ENCODE measurements at regions not wholly inside any gene's neighbourhood (a gene's known extent, or its start where the extent isn't known, plus 50 kb on each side); places are given as distances from the start of the nearest gene placed in this dataset.

DNA sequence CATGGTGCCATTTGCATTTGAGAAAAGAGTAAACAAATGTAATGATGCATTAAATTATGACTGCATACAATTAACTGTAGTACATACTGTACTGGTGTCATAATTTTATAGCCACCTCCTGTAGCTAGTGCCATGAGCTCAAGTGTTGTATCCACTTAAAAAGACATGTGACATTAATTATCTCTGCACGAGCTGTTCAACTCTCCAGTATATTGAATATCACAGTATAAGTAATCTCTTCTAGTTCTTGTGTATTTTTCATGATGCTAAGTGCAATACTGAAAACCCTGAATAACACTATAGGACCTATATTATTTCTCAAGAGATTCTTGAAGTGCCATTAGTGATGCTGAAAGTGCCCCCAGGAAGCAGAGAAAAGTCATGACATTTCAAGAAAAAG, 387.3 kb downstream of the PCDH17 start:
- no peaks in the 10 kb centered on the region for H3K9me3 Mint-ChIP-seq (ENCODE audit: insufficient read depth)
- intact Hi-C loops (cut with micrococcal nuclease): no loop called here
- Histone ChIP-seq H3K4me3 (ENCODE audit: control extremely low read depth in 1 of 5, extremely low read depth in 1 of 5, insufficient read depth in 1 of 5, low read depth in 2 of 5, low read length in 4 of 5) (no peak overlapping the region), H4K20me1 (ENCODE audit: control insufficient read depth, insufficient read depth, low read length, poor library complexity, severe bottlenecking) (no peaks in the 10 kb centered on the region), H3K4me1 (ENCODE audit: control insufficient read depth in 2 of 2, insufficient read depth in 2 of 2, low read length in 2 of 2) (no peaks in the 10 kb centered on the region), H3K9me3 (ENCODE audit: control extremely low read depth in 1 of 3, control insufficient read depth in 2 of 3, insufficient read depth in 1 of 3, low read length in 2 of 3) (no peaks in the 10 kb centered on the region), H3K27me3 (replicated peaks in 1 of 4; ENCODE audit: control extremely low read depth in 1 of 4, control insufficient read depth in 3 of 4, insufficient read depth in 4 of 4, low read length in 3 of 4) (no peaks in the 10 kb centered on the region), H3K9ac (ENCODE audit: low read length) (no peak overlapping the region), H3K79me2 (ENCODE audit: control insufficient read depth, insufficient read depth, low read length) (no peaks in the 10 kb centered on the region), H3K27ac (ENCODE audit: low read length in 2 of 2) (no peak overlapping the region), H3K36me3 (replicated peaks in 1 of 2; ENCODE audit: control extremely low read depth in 1 of 2, control insufficient read depth in 1 of 2, extremely low read depth in 1 of 2, insufficient read depth in 2 of 2, low read length in 1 of 2) (no peaks in the 10 kb centered on the region), H2AFZ (ENCODE audit: insufficient read depth, low read depth, low read length, poor library complexity, severe bottlenecking) (no peak overlapping the region), H3K4me2 (replicated peaks; ENCODE audit: low read depth, low read length, poor library complexity, severe bottlenecking) (no peak overlapping the region)
- no peak for DNase-seq
- H3K4me1 Mint-ChIP-seq: no peaks in the 10 kb centered on the region
- H3K4me3 Mint-ChIP-seq: no peak overlapping the region
- no peaks in the 10 kb centered on the region for H3K27me3 Mint-ChIP-seq
- ChIA-PET POLR2A (no interaction called here), CTCF (no interaction called here)
- no peak overlapping the region for H3K27ac Mint-ChIP-seq
- ATAC-seq (ENCODE audit: low read depth): no peak
- WGBS (ENCODE audit: insufficient coverage): no CpG with 5 or more reads among the region's 1 CpG
- TF ChIP-seq, protein P1, sequence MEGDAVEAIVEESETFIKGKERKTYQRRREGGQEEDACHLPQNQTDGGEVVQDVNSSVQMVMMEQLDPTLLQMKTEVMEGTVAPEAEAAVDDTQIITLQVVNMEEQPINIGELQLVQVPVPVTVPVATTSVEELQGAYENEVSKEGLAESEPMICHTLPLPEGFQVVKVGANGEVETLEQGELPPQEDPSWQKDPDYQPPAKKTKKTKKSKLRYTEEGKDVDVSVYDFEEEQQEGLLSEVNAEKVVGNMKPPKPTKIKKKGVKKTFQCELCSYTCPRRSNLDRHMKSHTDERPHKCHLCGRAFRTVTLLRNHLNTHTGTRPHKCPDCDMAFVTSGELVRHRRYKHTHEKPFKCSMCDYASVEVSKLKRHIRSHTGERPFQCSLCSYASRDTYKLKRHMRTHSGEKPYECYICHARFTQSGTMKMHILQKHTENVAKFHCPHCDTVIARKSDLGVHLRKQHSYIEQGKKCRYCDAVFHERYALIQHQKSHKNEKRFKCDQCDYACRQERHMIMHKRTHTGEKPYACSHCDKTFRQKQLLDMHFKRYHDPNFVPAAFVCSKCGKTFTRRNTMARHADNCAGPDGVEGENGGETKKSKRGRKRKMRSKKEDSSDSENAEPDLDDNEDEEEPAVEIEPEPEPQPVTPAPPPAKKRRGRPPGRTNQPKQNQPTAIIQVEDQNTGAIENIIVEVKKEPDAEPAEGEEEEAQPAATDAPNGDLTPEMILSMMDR (IDR thresholded peaks at IDR 0.05): no peak
- no peak for TF ChIP-seq EZH2 (IDR thresholded peaks at IDR 0.05; ENCODE audit: borderline replicate concordance, insufficient read depth, low read depth, low read length, poor library complexity, severe bottlenecking)

DNA sequence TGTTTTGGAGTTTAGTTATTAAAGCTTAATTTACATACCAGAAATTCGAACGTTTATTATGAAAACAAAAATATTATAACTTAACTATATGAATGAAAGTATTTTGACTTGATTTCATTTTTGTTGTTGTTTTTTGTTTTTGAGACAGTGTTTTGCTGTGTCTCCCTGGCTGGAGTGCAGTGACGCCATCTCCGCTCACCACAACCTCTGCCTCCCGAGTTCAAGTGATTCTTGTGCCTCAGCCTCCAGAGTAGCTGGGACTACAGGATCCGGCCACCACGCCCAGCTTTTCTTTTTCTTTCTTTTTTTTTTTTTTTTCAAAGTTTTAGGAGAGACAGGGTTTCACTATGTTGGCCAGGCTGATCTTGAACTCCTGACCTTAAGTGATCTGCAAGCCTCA, 392.6 kb downstream of the PCDH17 start:
- WGBS (ENCODE audit: insufficient coverage): no CpG with 5 or more reads among the region's 7 CpGs
- H3K9ac ChIP-seq (ENCODE audit: low read length): no peak overlapping the region
- intact Hi-C loops (cut with micrococcal nuclease): no loop called here
- H3K4me3 ChIP-seq (ENCODE audit: control extremely low read depth in 1 of 5, extremely low read depth in 1 of 5, insufficient read depth in 1 of 5, low read depth in 2 of 5, low read length in 4 of 5): no peak overlapping the region
- no peaks in the 10 kb centered on the region for H3K4me1 ChIP-seq (ENCODE audit: control insufficient read depth in 2 of 2, insufficient read depth in 2 of 2, low read length in 2 of 2)
- H3K4me1 Mint-ChIP-seq: no peaks in the 10 kb centered on the region
- peaks cover 2% of the 10 kb centered on the region for H3K9me3 Mint-ChIP-seq (ENCODE audit: insufficient read depth)
- no peaks in the 10 kb centered on the region for H3K27me3 ChIP-seq (replicated peaks in 1 of 4; ENCODE audit: control extremely low read depth in 1 of 4, control insufficient read depth in 3 of 4, insufficient read depth in 4 of 4, low read length in 3 of 4)
- TF ChIP-seq, protein P1 (IDR thresholded peaks at IDR 0.05): no peak
- no peak for TF ChIP-seq EZH2 (IDR thresholded peaks at IDR 0.05; ENCODE audit: borderline replicate concordance, insufficient read depth, low read depth, low read length, poor library complexity, severe bottlenecking)
- ATAC-seq (ENCODE audit: low read depth): no peak
- no peak overlapping the region for H3K4me2 ChIP-seq (replicated peaks; ENCODE audit: low read depth, low read length, poor library complexity, severe bottlenecking)
- H3K27ac Mint-ChIP-seq: no peak overlapping the region
- no peaks in the 10 kb centered on the region for H3K27me3 Mint-ChIP-seq
- DNase-seq: no peak
- H3K9me3 ChIP-seq (ENCODE audit: control extremely low read depth in 1 of 3, control insufficient read depth in 2 of 3, insufficient read depth in 1 of 3, low read length in 2 of 3): no peaks in the 10 kb centered on the region
- CTCF ChIA-PET: no interaction called here
- no peak overlapping the region for H3K27ac ChIP-seq (ENCODE audit: low read length in 2 of 2)
- H3K4me3 Mint-ChIP-seq: no peak overlapping the region
- no peaks in the 10 kb centered on the region for H3K36me3 ChIP-seq (replicated peaks in 1 of 2; ENCODE audit: control extremely low read depth in 1 of 2, control insufficient read depth in 1 of 2, extremely low read depth in 1 of 2, insufficient read depth in 2 of 2, low read length in 1 of 2)
- no peak overlapping the region for H2AFZ ChIP-seq (ENCODE audit: insufficient read depth, low read depth, low read length, poor library complexity, severe bottlenecking)
- no peaks in the 10 kb centered on the region for H4K20me1 ChIP-seq (ENCODE audit: control insufficient read depth, insufficient read depth, low read length, poor library complexity, severe bottlenecking)
- POLR2A ChIA-PET: no interaction called here
- H3K79me2 ChIP-seq (ENCODE audit: control insufficient read depth, insufficient read depth, low read length): no peaks in the 10 kb centered on the region
